ENCODE measurements at regions not wholly inside any gene's neighbourhood (a gene's known extent, or its start where the extent isn't known, plus 50 kb on each side); places are given as distances from the start of the nearest gene placed in this dataset.

- no peak overlapping the region for H3K27ac ChIP-seq
- TF ChIP-seq ZFX (IDR thresholded peaks at IDR 0.05) (no peak), CTCF (conservative IDR thresholded peaks at IDR 0.05) (no peak; the same call in 1 of the 2 replicates)
Observed at GRCh38 chr3:124463234-124463633, 267.0 kb upstream of the UMPS start.

GRCh38 chr3:124467980-124468902 is 262.0 kb upstream of the UMPS start:
- TF ChIP-seq ZFX (IDR thresholded peaks at IDR 0.05) (no peak), CTCF (conservative IDR thresholded peaks at IDR 0.05) (peak; percentile 100)

GRCh38 chr3:124469555-124469954 is 260.7 kb upstream of the UMPS start:
- no peak overlapping the region for H3K27ac ChIP-seq
- TF ChIP-seq CTCF (conservative IDR thresholded peaks at IDR 0.05) (no peak), ZFX (IDR thresholded peaks at IDR 0.05) (no peak)

More at GRCh38 chr3:124467980-124468902, 262.0 kb upstream of the UMPS start:
- H3K27ac ChIP-seq: no peak overlapping the region

GRCh38 chr3:124478830-124479229 is 251.4 kb upstream of the UMPS start:
- TF ChIP-seq ZFX (IDR thresholded peaks at IDR 0.05) (no peak), CTCF (conservative IDR thresholded peaks at IDR 0.05) (no peak)
- H3K27ac ChIP-seq: no peak overlapping the region

- no peak for TF ChIP-seq CTCF (conservative IDR thresholded peaks at IDR 0.05)
- no peak overlapping the region for H3K27ac ChIP-seq
Observed at GRCh38 chr3:124483915-124484470, 246.3 kb upstream of the UMPS start.

GRCh38 chr3:124486324-124486723 is 243.9 kb upstream of the UMPS start:
- TF ChIP-seq CTCF (conservative IDR thresholded peaks at IDR 0.05) (peak; percentile 28), ZFX (IDR thresholded peaks at IDR 0.05) (no peak)
- no peak overlapping the region for H3K27ac ChIP-seq

- TF ChIP-seq CTCF (conservative IDR thresholded peaks at IDR 0.05) (no peak), ZFX (IDR thresholded peaks at IDR 0.05) (no peak)
- no peak overlapping the region for H3K27ac ChIP-seq
Observed at GRCh38 chr3:124489506-124489905, 240.7 kb upstream of the UMPS start.
